Lower lobe of right lung (tissue), 2 donors: ENCODE measurements at regions not wholly inside any gene's neighbourhood (a gene's known extent, or its start where the extent isn't known, plus 50 kb on each side); places are given as distances from the start of the nearest gene placed in this dataset.

Source experiments
- ATAC-seq, 2 donors: fragments of 200-7000 bp; cut with Tn5 transposase; one replicate each; pipeline ENCODE4 v1.9.1; 2020 to 2022; ENCODE audit warnings: mild to moderate bottlenecking in 2 of 2, moderate library complexity in 2 of 2
- DNase-seq: peaks from one replicate; pipeline ENCODE4 v3.0.0-alpha.2; 2020
- H3K27ac ChIP-seq: fragments of 200-600 bp; one replicate; pipeline ENCODE4 v1.8.0; 2022
- H3K27me3 ChIP-seq: fragments of 200-600 bp; one replicate; pipeline ENCODE4 v1.8.0; 2022; ENCODE audit warnings: low read depth
- H3K36me3 ChIP-seq: fragments of 200-600 bp; one replicate; pipeline ENCODE4 v1.8.0; 2022; ENCODE audit warnings: mild to moderate bottlenecking
- H3K4me1 ChIP-seq: fragments of 200-600 bp; one replicate; pipeline ENCODE4 v1.8.0; 2022
- H3K4me3 ChIP-seq: fragments of 200-600 bp; one replicate; pipeline ENCODE4 v1.8.0; 2022; ENCODE audit warnings: mild to moderate bottlenecking
- H3K9me3 ChIP-seq: fragments of 200-600 bp; one replicate; pipeline ENCODE4 v1.8.0; 2022
- intact Hi-C: fragments of 100-400 bp; cut with DNase I; formaldehyde crosslinking; loops from one replicate; pipeline ENCODE4 v1.11.0; 2022
- TF ChIP-seq, protein P1 (sequence below): fragments of 200-600 bp; IDR thresholded peaks from one replicate; pipeline ENCODE4 v1.8.0; 2022; ENCODE audit warnings: antibody characterized with exemption, mild to moderate bottlenecking
- donor health status: DM: no; HTN: yes; CAD: no; lungs with severe emphysema.

DNA sequence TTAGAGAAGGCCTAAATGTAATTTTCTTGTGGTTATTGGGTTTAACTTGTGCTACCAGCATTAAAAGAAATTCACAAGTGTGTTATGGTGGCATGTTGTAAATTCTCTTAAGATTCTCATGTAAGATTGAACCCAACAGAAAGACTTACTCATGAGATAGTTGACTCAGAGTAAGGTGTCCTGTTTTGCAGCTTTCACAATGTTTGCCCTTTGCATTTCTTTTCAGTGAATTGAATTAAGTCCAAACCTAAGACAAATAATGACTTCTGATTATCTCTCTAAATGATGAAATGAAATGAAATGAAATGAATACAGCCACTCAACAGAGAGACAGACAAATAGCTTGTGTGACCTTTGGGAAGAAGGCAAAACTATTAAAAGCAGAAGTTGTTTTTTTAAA is 1696.9 kb upstream of the WWC1 start:
- no peak for ATAC-seq
- TF ChIP-seq, protein P1, sequence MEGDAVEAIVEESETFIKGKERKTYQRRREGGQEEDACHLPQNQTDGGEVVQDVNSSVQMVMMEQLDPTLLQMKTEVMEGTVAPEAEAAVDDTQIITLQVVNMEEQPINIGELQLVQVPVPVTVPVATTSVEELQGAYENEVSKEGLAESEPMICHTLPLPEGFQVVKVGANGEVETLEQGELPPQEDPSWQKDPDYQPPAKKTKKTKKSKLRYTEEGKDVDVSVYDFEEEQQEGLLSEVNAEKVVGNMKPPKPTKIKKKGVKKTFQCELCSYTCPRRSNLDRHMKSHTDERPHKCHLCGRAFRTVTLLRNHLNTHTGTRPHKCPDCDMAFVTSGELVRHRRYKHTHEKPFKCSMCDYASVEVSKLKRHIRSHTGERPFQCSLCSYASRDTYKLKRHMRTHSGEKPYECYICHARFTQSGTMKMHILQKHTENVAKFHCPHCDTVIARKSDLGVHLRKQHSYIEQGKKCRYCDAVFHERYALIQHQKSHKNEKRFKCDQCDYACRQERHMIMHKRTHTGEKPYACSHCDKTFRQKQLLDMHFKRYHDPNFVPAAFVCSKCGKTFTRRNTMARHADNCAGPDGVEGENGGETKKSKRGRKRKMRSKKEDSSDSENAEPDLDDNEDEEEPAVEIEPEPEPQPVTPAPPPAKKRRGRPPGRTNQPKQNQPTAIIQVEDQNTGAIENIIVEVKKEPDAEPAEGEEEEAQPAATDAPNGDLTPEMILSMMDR, result no peak
- intact Hi-C loops, result no loop called here

DNA sequence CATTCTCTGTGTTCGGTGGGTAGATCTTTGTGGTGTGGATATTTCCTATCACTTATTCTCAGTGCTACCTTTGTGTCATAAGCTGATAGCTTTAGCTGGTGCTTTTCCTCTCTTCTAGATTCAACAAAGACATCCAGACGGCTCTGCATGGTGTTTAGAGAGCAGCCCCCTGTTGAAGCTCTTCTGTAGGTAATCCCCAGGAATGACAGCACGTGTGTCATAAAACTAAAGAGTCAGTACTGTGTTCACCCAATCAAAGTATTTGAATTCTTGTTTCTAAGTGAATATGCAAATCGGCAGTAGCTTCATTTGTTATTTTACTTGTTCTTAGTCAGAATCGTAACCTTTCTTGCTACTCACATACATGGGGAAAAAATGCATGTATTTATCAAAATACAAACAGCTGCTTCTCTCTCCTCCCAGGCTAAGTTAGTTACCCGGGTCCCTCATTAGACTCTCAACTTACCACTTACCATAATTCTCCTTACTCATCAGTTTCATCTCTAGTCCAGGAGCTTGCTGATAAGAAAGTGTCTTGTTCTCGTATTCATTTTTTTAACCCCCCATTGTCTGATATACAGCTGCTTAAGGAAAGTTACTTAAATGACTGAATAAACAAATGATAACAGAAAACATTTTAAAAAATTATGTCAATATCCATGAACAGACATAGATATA is 1696.0 kb upstream of the WWC1 start:
- intact Hi-C loops, result no loop called here
- no peaks in the 10 kb centered on the region for H3K9me3 ChIP-seq
- H3K36me3 ChIP-seq, result no peaks in the 10 kb centered on the region
- ATAC-seq (no peak), DNase-seq (no peak)
- H3K27me3 ChIP-seq, result no peaks in the 10 kb centered on the region
- TF ChIP-seq, protein P1, result no peak
- H3K4me1 ChIP-seq, result no peaks in the 10 kb centered on the region
- H3K4me3 ChIP-seq, result no peak overlapping the region
- H3K27ac ChIP-seq, result no peak overlapping the region

More for the DNA sequence above, 1696.9 kb upstream of the WWC1 start:
- Histone ChIP-seq H3K27ac (no peak overlapping the region), H3K36me3 (no peaks in the 10 kb centered on the region), H3K9me3 (no peaks in the 10 kb centered on the region), H3K27me3 (no peaks in the 10 kb centered on the region), H3K4me1 (no peaks in the 10 kb centered on the region), H3K4me3 (no peak overlapping the region)
- no peak for DNase-seq

DNA sequence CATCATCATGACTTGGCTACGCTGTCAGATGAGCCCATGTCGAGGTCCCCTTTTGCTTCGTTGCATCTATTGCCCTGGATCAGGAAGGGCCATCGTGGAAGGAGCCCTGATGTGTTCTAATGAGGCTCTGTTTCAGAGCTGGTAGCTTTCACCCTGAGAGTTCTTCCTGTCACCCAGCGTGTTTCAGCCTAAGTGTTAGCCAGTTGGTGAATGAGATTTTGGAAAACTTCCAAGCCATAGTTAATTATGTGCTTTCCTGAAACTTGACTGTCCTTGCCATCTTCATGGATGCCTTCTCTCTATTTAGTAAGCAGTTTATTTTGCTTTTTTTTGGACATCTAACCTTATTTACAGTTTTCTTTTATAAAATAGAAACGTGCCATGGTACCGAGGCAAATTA is 1695.4 kb upstream of the WWC1 start:
- TF ChIP-seq, protein P1, result no peak
- no peaks in the 10 kb centered on the region for H3K4me1 ChIP-seq
- no peak overlapping the region for H3K27ac ChIP-seq
- no peaks in the 10 kb centered on the region for H3K27me3 ChIP-seq
- no peaks in the 10 kb centered on the region for H3K36me3 ChIP-seq
- DNase-seq (no peak), ATAC-seq (no peak)
- no peaks in the 10 kb centered on the region for H3K9me3 ChIP-seq
- intact Hi-C loops, result no loop called here
- no peak overlapping the region for H3K4me3 ChIP-seq

DNA sequence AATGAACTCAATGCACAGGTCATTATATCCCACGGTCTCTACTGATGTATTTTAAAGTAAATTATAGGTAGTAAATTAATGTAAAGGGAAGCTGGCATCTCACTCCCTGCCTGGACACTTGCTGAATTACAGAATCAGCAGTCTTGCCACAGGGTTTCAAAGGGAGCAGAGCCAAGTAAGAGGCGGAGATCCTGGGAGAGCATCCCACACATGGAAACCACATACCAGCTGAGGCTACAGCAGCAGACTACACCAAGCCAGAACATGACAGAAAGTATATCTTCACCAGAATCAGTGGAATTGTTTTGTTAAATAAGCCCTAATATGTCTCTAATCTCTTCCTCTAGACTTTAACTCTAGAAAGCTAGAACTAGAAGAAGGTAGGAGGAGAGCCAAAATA is 1689.2 kb upstream of the WWC1 start:
- no peak for ATAC-seq
- intact Hi-C loops, result no loop called here
- no peaks in the 10 kb centered on the region for H3K27me3 ChIP-seq

DNA sequence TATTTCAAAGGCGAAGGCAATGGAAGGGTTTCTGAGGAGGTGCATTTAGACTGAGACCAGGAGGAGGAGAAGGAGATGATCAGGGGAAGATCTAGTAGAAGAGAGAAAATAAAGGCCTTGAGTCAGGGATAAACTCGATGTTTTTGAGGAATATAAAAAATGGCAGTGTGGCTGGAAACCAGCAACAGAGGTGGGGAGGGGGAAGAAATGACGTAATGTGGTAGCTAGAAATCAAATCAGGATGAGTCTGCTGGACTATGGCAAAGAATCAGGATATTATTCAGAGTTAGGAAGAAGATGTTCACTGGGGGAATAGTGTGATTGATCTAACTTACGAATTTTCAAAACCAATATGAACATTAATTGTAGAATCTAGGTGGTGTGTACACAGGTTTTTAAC is 1673.9 kb upstream of the WWC1 start:
- H3K4me1 ChIP-seq, result no peaks in the 10 kb centered on the region
- TF ChIP-seq, protein P1, result no peak

More for the DNA sequence above, 1689.2 kb upstream of the WWC1 start:
- Histone ChIP-seq H3K27ac (no peak overlapping the region), H3K4me3 (no peak overlapping the region), H3K36me3 (no peaks in the 10 kb centered on the region), H3K9me3 (no peaks in the 10 kb centered on the region), H3K4me1 (no peaks in the 10 kb centered on the region)
- TF ChIP-seq, protein P1, result no peak
- DNase-seq, result no peak

More for the DNA sequence above, 1673.9 kb upstream of the WWC1 start:
- ATAC-seq (no peak), DNase-seq (no peak)
- H3K36me3 ChIP-seq, result no peaks in the 10 kb centered on the region
- no peaks in the 10 kb centered on the region for H3K27me3 ChIP-seq
- H3K9me3 ChIP-seq, result no peaks in the 10 kb centered on the region
- intact Hi-C loops, result no loop called here
- no peak overlapping the region for H3K4me3 ChIP-seq
- H3K27ac ChIP-seq, result no peak overlapping the region
